Mucosa of gallbladder (tissue), 1 donor: ENCODE measurements at regions not wholly inside any gene's neighbourhood (a gene's known extent, or its start where the extent isn't known, plus 50 kb on each side); places are given as distances from the start of the nearest gene placed in this dataset.
"Not testable (repeated sequence)": the region's sequence is repeated elsewhere in the genome, so short reads cannot be mapped to it uniquely, and the experiment has no call there.

Experiments used
- DNase-seq: peaks from one replicate; pipeline ENCODE4 v3.0.0-alpha.2; 2020; ENCODE audit warnings: low spot score
- donor health status: DM: no; HTN: no; CAD: no.

DNA sequence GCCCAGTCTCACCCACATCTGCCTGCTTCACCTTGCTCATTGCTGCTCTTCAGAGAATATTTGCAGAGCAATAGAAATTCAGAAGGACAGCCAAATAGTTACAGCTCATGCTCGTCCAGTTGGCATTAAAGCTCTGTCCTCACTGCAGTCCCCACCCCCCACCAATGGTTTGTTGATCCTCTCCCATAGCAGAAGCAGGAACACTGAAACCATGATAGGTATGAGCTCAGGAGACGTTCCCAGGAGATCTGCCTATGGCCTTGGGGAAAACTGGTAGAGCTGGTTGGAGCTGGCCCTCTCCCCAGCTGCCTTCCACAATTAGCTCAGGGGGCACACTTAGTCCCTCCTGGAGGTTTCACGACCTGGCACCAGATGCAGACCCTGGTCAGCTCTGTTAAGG is 68.6 kb upstream of the KMT2C start:
- DNase-seq, result peak; percentile 21

DNA sequence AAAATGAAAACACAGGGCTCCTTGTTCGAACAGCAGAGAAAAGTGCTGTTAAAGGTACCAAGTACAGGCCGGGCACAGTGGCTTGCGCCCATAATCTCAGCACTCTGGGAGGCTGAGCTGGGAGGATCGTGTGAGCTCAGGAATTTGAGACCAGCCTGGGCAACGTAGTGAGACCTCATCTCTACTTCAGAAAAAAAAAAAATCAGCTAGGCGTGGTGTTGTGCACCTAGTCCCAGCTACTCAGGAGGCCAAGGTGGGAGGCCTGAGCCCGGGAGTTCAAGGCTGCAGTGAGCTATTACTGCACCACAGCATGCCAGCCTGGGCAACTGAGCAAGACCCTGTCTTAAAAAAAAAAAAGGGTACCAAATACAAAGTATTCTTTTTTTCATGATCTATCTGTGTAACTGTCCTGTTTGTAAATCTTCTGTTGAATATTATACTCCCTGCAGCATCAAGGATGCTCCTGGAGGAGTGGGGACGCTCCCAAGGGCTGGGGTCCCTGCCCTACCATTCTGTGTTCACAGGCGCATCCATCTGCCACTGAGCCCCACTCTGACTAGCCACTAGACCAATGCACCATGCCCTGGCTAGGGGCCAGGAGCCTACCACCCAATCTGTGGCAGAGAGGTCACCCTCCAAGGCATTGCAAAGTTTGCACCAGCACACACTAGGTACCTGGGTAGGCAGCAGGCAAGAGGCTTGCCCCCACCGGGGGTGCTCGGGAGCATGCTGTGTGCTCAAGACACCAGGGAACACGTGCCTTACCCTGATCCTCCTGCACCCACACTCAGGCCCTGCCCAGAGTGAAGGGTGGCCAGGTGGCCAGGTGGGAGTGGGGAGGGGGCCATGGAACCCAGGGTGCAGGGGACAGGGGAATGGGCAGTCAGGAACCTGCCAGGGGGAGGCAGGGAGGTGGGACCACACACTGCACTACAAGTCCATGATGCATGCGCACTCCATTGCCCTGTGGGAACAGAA is 67.3 kb upstream of the KMT2C start:
- no peak for DNase-seq

DNA sequence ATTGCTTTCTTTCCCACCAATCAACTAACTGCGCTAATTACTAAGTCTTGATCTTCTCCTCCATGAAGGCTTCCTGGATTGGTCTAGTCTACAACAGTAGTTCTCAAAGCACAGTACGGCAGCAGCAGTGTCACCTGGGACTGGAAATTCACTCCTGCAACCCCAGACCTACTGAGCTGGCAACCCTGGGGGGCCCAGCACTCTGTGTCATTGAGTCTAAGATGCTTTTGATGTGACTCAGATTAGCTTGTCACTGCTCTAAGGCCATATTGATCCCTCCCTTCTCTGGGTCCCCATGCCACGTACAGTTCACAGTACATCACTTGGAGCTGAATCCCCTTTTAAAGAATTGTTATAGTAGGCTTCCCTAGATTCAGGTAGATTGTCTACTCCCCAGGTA is 65.7 kb upstream of the KMT2C start:
- DNase-seq, result no peak

DNA sequence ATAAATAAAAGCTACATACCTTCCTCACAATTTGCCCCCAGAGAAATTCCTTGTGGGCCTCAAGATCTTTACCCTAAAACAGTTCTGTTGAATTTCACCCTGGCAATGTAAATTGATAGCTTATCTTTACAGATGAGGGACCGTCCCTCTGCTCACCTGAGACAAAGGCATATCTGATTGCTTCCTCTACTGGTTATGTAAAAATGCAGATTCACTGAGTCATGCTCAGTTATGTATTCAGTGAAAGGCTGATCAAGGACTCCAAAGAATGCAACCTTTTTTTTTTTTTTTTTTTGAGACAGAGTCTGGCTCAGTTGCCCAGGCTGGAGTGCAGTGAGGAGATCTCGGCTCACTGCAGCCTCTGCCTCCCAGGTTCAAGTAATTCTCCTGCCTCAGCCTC is 64.2 kb upstream of the KMT2C start:
- DNase-seq, result not testable (repeated sequence)

DNA sequence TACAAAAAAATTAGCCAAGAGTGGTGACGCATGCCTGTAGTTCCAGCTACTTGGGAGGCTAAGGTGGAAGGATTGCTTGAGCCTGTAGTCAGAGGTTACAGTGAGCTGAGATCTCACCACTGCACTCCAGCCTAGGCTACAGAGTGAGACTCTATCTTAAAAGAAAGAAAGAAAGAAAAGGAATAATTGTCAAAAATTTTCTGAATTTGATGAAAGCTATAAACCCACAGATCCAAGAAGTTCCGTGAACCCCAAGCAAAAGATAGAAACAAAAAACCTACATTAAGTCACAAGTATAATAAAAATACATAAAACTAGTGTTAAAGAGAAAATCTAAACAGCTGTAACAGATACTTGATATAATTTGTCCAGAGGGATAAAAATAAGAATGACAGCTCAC is 60.1 kb upstream of the KMT2C start:
- no peak for DNase-seq

DNA sequence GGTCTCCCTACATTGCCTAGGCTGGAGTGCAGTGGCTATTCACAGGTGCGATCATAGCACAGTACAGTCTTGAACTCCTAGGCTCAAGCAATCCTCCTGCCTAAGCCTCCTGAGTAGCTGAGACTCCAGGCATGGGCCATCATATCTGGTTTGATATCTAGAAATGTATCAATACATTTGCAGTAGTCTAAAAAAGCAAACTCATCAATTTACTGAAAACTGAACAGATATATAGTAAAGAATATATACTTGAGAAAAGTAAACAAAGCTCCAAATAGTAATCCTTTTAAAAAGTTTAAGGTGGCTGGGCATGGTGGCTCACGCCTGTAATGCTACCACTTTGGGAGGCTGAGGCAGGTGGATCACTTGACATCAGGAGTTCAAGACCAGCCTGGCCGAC is 57.1 kb upstream of the KMT2C start:
- no peak for DNase-seq

DNA sequence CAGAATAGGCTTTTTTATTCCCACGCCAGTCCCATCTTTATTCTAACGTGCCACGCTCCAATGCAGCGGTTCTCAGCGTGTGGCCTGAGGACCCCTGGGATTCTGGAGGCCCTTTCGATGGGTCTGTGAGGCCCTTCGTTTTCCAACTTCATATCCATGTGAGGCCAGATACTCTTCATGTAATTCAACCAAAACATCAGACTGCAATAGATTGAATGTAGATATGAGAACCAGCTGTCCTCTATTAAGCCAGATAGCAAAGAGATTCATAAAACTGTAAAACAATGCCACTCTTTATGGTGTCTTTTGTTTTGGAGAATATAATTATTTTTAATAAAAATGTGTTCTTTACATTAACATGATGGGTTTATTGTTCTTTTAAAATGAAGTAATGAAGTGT is 53.2 kb upstream of the KMT2C start:
- no peak for DNase-seq

DNA sequence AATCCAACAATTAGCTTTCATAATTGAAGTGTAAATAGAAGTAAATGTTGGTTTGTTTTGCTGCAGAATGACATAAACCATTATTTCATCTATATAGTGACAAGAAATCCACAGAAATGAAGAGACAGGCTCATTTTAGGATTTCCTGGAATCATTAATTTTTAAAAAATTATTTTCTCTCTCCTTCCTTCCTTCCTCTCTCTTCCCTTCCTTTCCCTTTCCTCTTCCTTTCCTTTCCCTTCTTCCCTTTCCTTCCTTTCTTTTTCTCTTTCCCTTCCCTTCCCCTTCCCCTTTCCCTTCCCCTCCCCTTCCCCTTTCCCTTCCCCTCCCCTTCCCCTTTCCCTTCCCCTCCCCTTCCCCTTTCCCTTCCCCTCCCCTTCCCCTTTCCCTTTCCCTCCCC is 51.2 kb upstream of the KMT2C start:
- no peak for DNase-seq

DNA sequence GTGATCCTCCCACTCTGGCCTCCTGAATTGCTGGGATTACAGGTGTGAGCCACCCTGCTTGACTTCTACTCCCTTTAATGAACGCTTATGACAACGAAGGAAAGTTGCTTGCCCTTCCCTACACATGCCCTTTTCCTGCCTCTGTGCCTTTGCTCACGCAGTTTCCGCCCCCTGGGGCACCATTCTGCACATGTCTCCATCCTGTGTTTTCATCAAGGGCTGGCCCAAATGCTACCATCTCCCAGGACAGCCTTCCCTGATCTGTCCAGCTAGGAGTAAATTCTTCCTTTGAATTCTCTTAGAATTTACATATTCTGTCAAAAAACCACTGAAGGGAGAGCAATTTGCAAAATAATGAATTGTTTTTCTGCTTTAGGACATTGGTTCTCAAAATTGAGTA is 50.0 kb upstream of the KMT2C start:
- no peak for DNase-seq
